ENCODE measurements at regions not wholly inside any gene's neighbourhood (a gene's known extent, or its start where the extent isn't known, plus 50 kb on each side); places are given as distances from the start of the nearest gene placed in this dataset.

DNA sequence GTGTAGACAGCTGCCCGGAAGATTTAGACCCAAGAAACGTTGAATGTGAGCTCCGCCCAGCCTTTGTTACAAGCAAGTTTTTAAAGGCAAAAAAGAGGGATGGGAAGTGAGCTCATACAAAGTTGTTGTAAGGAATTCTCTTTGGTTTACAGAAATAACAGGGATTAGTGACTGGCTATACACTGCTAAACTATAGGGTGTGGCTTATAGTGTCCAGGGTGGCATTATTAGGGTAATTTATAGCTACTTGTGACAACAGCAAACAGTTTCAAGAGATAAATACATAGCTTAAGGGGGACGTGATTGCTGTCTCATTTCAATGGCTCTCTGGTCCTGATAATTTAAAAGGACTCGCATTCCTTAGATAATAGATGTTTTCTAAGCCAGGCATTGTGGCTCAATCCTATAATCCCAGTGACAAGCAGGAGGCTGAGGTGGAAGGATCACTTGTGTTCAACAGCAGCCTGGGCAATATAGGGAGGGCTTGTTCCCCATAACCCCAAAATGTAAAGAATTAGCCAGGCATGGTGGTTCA is 66.5 kb upstream of the TGIF1 start:
- DNase-seq (no peak), ATAC-seq (no peak)
- no peaks in the 10 kb centered on the region for H3K9me3 Mint-ChIP-seq (ENCODE audit: low read depth)
- H3K4me3 Mint-ChIP-seq, result no peak overlapping the region
- CTCF ChIA-PET, result interaction anchor here (1.4 kb wide), 1 partner anchor 283 kb away, joined by 5 read pairs; no protein-coding TSS in a partner anchor
- H3K27me3 Mint-ChIP-seq, result peaks cover 2% of the 10 kb centered on the region
- H3K36me3 Mint-ChIP-seq, result no peaks in the 10 kb centered on the region
- H3K27ac Mint-ChIP-seq, result no peak overlapping the region
- H3K4me1 Mint-ChIP-seq, result peaks cover 3% of the 10 kb centered on the region

DNA sequence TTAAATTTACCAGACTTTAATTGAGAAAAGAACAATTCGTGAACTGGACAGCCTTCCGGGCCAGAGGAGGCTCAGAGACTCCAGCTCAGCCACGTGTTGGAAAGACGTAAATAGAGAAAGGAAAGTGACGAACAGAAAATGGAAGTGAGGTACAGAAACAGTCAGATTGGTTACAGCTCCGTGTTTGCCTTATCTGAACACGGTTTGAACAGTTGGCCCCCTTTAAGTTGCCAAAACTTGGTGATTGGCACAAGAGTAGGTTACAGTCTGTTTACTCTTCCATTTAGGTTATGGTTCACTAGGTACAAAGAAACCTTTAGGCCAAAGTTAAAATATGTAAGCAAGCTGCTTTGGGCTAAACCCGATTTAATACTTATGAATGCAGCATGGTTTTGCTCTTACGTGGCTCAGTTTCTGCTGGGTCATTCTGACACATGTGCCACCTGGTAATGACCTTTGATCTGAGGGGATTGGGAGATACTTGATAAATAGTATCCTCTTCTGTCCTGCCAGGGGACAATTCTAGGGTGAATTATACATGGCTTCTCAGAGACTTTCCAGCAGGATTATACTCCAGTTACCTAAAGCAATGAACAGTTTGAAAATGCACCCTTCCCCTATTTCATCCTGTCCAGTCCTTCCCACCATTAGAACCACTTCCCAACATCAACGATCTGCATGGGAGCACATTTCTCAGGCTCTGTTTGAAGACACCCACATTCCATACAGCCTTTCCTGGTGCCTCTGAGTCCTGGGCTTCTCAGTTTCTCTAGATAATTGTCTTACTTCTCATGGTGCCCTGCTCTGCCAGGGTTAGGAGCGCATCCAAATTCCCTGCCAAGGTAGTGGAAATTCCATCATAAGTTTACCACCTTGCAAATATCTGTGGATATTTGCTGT is 65.1 kb upstream of the TGIF1 start:
- CTCF ChIA-PET, result interaction anchor here (1.2 kb wide), 1 partner anchor 15 kb away, joined by 3 read pairs; no protein-coding TSS in a partner anchor
- DNase-seq (no peak), ATAC-seq (no peak)
- Mint-ChIP-seq H3K27me3 (peaks cover 2% of the 10 kb centered on the region), H3K4me3 (no peak overlapping the region), H3K9me3 (ENCODE audit: low read depth) (no peaks in the 10 kb centered on the region), H3K36me3 (no peaks in the 10 kb centered on the region), H3K27ac (no peak overlapping the region), H3K4me1 (peaks cover 3% of the 10 kb centered on the region)

DNA sequence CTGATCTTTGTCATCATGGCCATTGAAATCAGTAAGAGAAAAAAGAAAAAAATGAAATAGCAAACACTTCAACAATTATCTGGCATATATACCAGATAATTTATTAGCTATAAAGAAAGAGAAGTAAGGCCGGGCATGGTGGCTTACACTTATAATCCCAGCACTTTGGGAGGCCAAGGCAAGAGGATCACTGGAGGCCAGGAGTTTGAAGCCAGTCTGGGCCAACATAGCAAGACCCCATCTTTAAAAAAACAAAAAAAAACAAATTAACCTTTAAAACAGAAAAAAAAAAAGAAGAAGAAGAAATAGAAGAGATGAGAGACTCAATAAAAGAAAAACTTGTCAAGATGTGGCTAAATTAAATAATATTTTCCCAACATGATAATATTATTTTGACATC is 61.6 kb upstream of the TGIF1 start:
- no peak for DNase-seq
- CTCF ChIA-PET, result interaction anchor here (1.2 kb wide), 1 partner anchor 277 kb away, joined by 3 read pairs; no protein-coding TSS in a partner anchor
- Mint-ChIP-seq H3K36me3 (no peaks in the 10 kb centered on the region), H3K9me3 (ENCODE audit: low read depth) (peaks cover 5% of the 10 kb centered on the region), H3K27me3 (no peaks in the 10 kb centered on the region), H3K27ac (no peak overlapping the region), H3K4me3 (no peak overlapping the region), H3K4me1 (no peaks in the 10 kb centered on the region)
- no peak for ATAC-seq

DNA sequence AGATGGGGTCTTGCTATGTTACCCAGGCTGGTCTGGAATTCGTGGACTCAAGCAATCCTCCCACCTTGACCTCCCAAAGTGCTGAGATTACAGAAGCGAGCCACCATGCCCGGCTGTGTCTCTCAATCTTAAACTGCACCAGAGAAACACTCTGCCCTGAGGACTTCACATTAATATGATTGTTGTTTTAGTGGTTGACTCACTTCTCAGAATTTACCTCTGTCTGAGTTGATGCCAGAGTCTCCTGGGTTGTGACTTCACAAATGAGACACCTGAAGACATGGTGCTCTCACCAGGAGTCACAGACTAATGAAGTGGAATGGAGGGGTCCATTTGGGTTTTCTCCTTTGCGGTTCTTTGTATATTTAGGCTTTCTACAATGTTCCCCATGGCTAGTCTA is 61.0 kb upstream of the TGIF1 start:
- CTCF ChIA-PET, result no interaction called here
- no peaks in the 10 kb centered on the region for H3K4me1 Mint-ChIP-seq
- no peak overlapping the region for H3K4me3 Mint-ChIP-seq
- no peaks in the 10 kb centered on the region for H3K27me3 Mint-ChIP-seq
- DNase-seq, result no peak
- no peak for ATAC-seq
- H3K27ac Mint-ChIP-seq, result no peak overlapping the region
- peaks cover 8% of the 10 kb centered on the region for H3K9me3 Mint-ChIP-seq (ENCODE audit: low read depth)
- no peaks in the 10 kb centered on the region for H3K36me3 Mint-ChIP-seq

DNA sequence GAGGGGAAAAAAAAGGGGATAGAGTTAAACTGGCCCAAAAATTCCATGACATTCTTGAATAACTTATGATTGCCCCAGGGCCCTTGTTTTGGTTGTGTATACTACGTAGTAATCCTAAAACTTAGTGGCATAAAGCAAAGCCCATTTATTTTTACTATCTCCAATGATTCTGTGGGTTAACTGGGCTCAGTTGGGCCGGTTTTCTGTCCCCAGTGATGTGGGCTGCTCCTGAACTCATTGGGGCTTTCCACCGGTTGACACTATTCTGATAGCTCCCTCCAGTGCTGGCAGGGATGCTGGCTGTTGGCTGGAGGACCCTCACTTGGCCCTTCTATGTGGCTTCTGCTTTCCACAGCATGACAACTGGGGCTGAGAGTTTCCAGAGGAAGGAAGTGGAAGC is 60.0 kb upstream of the TGIF1 start:
- no peaks in the 10 kb centered on the region for H3K4me1 Mint-ChIP-seq
- no peak overlapping the region for H3K4me3 Mint-ChIP-seq
- no peaks in the 10 kb centered on the region for H3K27me3 Mint-ChIP-seq
- ATAC-seq, result no peak
- CTCF ChIA-PET, result no interaction called here
- no peaks in the 10 kb centered on the region for H3K36me3 Mint-ChIP-seq
- no peak for DNase-seq
- H3K27ac Mint-ChIP-seq, result no peak overlapping the region
- peaks cover 15% of the 10 kb centered on the region for H3K9me3 Mint-ChIP-seq (ENCODE audit: low read depth)

DNA sequence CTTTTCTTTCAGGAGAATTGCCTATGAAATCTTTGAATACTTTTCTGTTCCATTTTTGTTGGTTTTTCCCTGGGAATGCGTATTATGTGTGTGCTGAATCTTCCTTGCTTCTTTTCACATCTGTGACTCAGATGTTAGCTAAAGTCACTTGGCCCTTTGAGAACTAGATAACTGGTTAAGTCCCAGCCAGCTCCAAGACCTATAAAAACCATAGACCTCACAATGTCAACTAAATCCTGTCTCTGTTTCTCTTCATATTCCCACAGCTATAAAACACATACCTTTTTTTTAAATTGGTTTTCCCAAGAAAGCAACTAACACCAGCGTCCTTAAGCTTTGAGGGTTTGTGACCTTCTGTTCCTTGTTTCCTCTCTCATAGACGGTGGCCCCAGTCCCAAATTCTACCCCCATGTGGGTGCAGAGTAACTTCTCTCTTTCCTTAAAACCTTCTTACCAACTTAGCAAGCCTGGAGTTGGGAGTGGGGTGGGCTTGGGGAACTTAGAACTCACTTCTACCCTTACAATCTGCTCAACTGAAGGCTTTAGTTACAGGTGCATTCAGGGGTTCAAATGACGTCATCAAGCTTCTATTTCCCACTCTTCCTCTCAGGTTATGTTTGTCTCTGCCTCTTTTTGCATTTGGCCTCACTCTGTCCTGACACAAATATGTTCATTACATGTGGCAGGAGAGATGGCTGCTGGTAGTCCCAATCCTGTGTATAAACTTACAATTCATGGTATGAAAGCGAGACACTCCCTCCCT is 58.1 kb upstream of the TGIF1 start:
- Mint-ChIP-seq H3K4me1 (no peaks in the 10 kb centered on the region), H3K9me3 (ENCODE audit: low read depth) (peaks cover 19% of the 10 kb centered on the region), H3K27ac (no peak overlapping the region), H3K36me3 (no peaks in the 10 kb centered on the region), H3K27me3 (no peaks in the 10 kb centered on the region), H3K4me3 (no peak overlapping the region)
- CTCF ChIA-PET, result no interaction called here
- no peak for DNase-seq
- no peak for ATAC-seq

DNA sequence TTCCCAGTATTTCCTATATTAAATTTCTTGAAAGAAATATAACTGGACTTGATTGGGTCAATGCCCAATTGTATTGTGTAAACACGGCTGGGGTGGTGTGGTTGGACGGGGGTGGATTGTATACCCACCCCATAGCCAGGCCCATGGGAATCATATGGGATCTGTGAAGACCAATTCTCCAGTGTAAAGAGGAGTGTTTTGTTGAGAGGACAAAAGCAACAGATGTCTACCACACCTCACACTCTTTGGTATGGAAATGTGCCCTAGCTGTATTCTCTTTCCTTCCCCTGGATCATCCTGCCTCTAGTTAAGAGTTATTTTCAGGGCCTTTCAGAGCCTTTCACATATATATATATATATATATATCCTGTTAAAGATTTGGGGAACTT is 57.5 kb upstream of the TGIF1 start:
- Mint-ChIP-seq H3K9me3 (ENCODE audit: low read depth) (peaks cover 19% of the 10 kb centered on the region), H3K4me3 (no peak overlapping the region), H3K4me1 (no peaks in the 10 kb centered on the region), H3K27ac (no peak overlapping the region), H3K27me3 (no peaks in the 10 kb centered on the region), H3K36me3 (no peaks in the 10 kb centered on the region)
- CTCF ChIA-PET, result no interaction called here
- DNase-seq (no peak), ATAC-seq (no peak)

DNA sequence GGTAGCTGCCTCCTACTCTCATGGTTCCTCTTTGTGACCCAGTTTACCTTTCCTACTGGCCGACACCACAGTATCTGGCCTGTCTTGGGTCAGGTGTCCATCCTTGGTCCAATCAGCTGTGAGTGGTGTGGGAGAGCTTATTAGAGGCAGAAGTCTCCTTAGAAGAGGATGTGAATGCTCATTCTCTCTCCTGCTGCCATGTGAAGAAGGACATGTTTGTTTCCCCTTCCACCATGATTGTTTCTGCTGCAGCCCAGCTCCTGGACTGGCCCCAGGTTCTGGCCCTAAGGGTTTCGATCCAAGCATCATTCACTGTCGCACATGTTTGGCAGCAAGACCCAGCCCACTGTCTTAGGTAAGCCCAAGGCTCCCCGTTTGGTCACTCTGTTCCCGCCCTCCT is 55.3 kb upstream of the TGIF1 start:
- Mint-ChIP-seq H3K27me3 (no peaks in the 10 kb centered on the region), H3K4me1 (no peaks in the 10 kb centered on the region), H3K36me3 (no peaks in the 10 kb centered on the region), H3K27ac (no peak overlapping the region), H3K4me3 (no peak overlapping the region), H3K9me3 (ENCODE audit: low read depth) (peaks cover 19% of the 10 kb centered on the region)
- CTCF ChIA-PET, result interaction anchor here (1.6 kb wide), 1 partner anchor 17 kb away, joined by 4 read pairs; no protein-coding TSS in a partner anchor
- DNase-seq, result no peak
- ATAC-seq, result no peak

DNA sequence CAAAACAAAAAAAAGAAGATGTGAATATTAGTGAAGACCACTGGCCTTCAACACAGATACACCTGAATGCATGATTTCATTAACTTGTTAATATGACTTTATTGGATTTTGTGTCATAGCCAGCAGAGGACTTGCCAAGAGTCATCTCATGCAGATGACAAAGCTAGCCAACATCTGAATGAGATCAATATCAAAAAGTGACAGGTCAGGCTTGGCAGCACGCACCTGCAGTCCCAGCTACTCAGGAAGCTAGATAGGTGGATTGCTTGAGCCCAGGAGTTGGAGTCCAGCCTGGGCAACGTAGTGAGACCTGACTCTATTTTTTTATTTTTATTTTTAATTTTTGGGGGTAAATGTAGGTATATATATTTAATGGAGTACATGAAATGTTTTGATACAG is 54.5 kb upstream of the TGIF1 start:
- Mint-ChIP-seq H3K27me3 (no peaks in the 10 kb centered on the region), H3K27ac (no peak overlapping the region), H3K9me3 (ENCODE audit: low read depth) (peaks cover 17% of the 10 kb centered on the region), H3K4me3 (no peak overlapping the region), H3K36me3 (no peaks in the 10 kb centered on the region), H3K4me1 (no peaks in the 10 kb centered on the region)
- CTCF ChIA-PET, result interaction anchor here (1.6 kb wide), 1 partner anchor 17 kb away, joined by 4 read pairs; no protein-coding TSS in a partner anchor
- ATAC-seq (no peak), DNase-seq (no peak)

DNA sequence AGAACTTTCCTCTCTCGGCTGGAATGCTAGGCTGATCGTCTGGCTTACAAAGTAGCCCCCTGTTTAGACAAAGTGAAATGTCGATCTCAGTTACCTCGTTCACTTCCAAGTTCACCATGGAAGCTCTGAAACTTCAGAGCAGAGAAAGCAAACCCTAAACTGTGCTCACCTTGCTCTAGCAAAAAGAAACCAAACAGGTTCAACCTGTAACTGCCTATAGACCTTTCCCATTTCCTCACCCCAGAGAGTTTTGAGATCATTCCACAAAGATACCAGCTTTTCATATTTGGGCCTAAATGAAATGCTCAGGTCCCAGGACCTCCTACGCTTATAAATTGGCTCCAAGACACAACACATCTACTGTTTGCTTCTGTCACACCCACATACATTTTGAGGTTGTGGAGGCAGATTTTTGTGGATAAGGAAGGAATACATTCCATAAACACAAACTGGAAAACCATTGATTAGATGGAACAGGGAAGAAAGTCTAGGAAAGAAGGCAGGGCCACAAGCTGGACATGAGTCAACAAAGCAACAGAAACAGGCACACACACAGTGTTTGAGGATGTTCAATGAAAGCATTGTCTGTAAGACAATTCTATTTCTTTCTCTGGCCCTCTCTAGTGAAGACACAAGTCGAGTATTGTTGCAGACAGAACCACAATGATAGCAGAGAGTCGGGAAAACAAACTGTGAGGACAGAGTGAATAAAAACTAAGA is 52.8 kb upstream of the TGIF1 start:
- Mint-ChIP-seq H3K36me3 (no peaks in the 10 kb centered on the region), H3K4me1 (no peaks in the 10 kb centered on the region), H3K27ac (no peak overlapping the region), H3K4me3 (no peak overlapping the region), H3K27me3 (no peaks in the 10 kb centered on the region), H3K9me3 (ENCODE audit: low read depth) (peaks cover 14% of the 10 kb centered on the region)
- CTCF ChIA-PET, result interaction anchor here (0.9 to 1.2 kb wide), 2 partner anchors 56 to 192 kb away, joined by 3 read pairs; no protein-coding TSS in a partner anchor
- DNase-seq (no peak), ATAC-seq (no peak)

DNA sequence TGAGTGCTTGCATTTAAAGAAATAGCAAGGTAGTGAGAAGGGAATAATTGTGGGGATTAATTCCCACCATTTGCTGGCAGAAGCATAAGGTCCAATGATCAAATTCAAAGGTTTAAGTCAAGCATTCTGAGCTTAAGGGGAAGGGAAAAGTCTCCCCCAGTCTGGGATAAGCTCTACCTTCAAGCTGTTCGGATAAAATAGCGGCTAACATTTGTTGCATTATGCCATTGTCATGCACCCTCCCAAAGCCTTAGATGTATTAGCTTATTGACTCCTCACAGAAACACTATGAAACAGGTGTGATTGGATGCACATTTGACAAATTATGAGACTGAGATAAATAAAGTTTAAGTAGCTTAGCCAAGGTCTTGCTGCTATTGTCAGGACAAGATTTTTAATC is 52.2 kb upstream of the TGIF1 start:
- H3K4me1 Mint-ChIP-seq, result peaks cover under 1% of the 10 kb centered on the region
- DNase-seq (no peak), ATAC-seq (no peak)
- no peak overlapping the region for H3K27ac Mint-ChIP-seq
- peaks cover 14% of the 10 kb centered on the region for H3K9me3 Mint-ChIP-seq (ENCODE audit: low read depth)
- no peak overlapping the region for H3K4me3 Mint-ChIP-seq
- no peaks in the 10 kb centered on the region for H3K36me3 Mint-ChIP-seq
- CTCF ChIA-PET, result no interaction called here
- H3K27me3 Mint-ChIP-seq, result no peaks in the 10 kb centered on the region
